AG20443 (cell line): ENCODE measurements at regions not wholly inside any gene's neighbourhood (a gene's known extent, or its start where the extent isn't known, plus 50 kb on each side); places are given as distances from the start of the nearest gene placed in this dataset.
A peak's percentile ranks its signal among the peaks of the same experiment; 100 is the strongest.

Experiments used
- DNase-seq: peaks from one replicate; pipeline ENCODE4 v3.0.0; 2012; ENCODE audit warnings: low spot score, mixed read lengths

- DNase-seq = no peak
These were observed 269.1 kb upstream of the CD180 start for GRCh38 chr5:67465537-67466207.

GRCh38 chr5:67462147-67462546 lies 265.5 kb upstream of the CD180 start:
- no peak for DNase-seq

GRCh38 chr5:67459253-67459652 lies 262.7 kb upstream of the CD180 start:
- no peak for DNase-seq

GRCh38 chr5:67455970-67456369 lies 259.4 kb upstream of the CD180 start:
- no peak for DNase-seq

- DNase-seq = no peak
These were observed 258.5 kb upstream of the CD180 start for GRCh38 chr5:67454957-67455561.

- DNase-seq = no peak
These were observed 256.7 kb upstream of the CD180 start for GRCh38 chr5:67453111-67453905.

GRCh38 chr5:67451640-67452279 lies 255.2 kb upstream of the CD180 start:
- DNase-seq = no peak

GRCh38 chr5:67447732-67448131 lies 251.1 kb upstream of the CD180 start:
- no peak for DNase-seq

- no peak for DNase-seq
These were observed 241.6 kb upstream of the CD180 start for GRCh38 chr5:67437905-67438845.

- no peak for DNase-seq
These were observed 238.4 kb upstream of the CD180 start for GRCh38 chr5:67435032-67435431.

GRCh38 chr5:67434466-67434865 lies 237.9 kb upstream of the CD180 start:
- DNase-seq = no peak

- DNase-seq = no peak
These were observed 236.0 kb upstream of the CD180 start for GRCh38 chr5:67432606-67433005.

- no peak for DNase-seq
These were observed 234.6 kb upstream of the CD180 start for GRCh38 chr5:67431191-67431590.

GRCh38 chr5:67427850-67428298 lies 231.3 kb upstream of the CD180 start:
- no peak for DNase-seq

- DNase-seq = no peak
These were observed 230.6 kb upstream of the CD180 start for GRCh38 chr5:67426961-67427849.

- no peak for DNase-seq
These were observed 228.9 kb upstream of the CD180 start for GRCh38 chr5:67425514-67425913.

GRCh38 chr5:67417839-67418238 lies 221.2 kb upstream of the CD180 start:
- DNase-seq = no peak

- DNase-seq = no peak
These were observed 220.4 kb upstream of the CD180 start for GRCh38 chr5:67416986-67417385.

- DNase-seq = no peak
These were observed 219.7 kb upstream of the CD180 start for GRCh38 chr5:67416133-67416937.

GRCh38 chr5:67414712-67415111 lies 218.1 kb upstream of the CD180 start:
- peak; percentile 30 for DNase-seq
